CD4-positive, alpha-beta memory T cell (primary cell): ENCODE measurements at regions not wholly inside any gene's neighbourhood (a gene's known extent, or its start where the extent isn't known, plus 50 kb on each side); places are given as distances from the start of the nearest gene placed in this dataset.

Source experiments
- CTCF ChIA-PET: fragments of 350-600 bp; sonication (Branson Sonifier 250); formaldehyde crosslinking; loops from one replicate; lab custom pipeline; 2021; ENCODE audit warnings: inconsistent platforms; ENCODE audit not compliant: partially characterized antibody; lab: Charles Lee
- POLR2A ChIA-PET: fragments of 350-600 bp; sonication (Branson Sonifier 250); formaldehyde crosslinking; loops from one replicate; lab custom pipeline; 2021; ENCODE audit not compliant: partially characterized antibody; lab: Charles Lee
- DNase-seq, 5 donors: peaks; one replicate each; pipeline versions ENCODE4 v3.0.0 to v3.0.0-alpha.2; 2020 to 2022; ENCODE audit warnings: mixed read lengths in 1 of 5
- H3K27ac ChIP-seq: one replicate; pipeline ENCODE4 v1.7.0; 2013; ENCODE audit warnings: low read depth, low read length
- H3K27me3 ChIP-seq: 2 replicates; pipeline ENCODE4 v1.7.0; 2013; ENCODE audit warnings: mild to moderate bottlenecking, low read length, moderate library complexity; ENCODE audit not compliant: insufficient read depth
- H3K36me3 ChIP-seq: 2 replicates; pipeline ENCODE4 v1.7.0; 2013; ENCODE audit warnings: mild to moderate bottlenecking, low read length, moderate library complexity; ENCODE audit not compliant: insufficient read depth
- H3K4me1 ChIP-seq: 2 replicates; pipeline ENCODE4 v1.7.0; 2013; ENCODE audit warnings: mild to moderate bottlenecking, low read length, moderate library complexity; ENCODE audit not compliant: insufficient read depth
- H3K4me3 ChIP-seq, 2 donors: one replicate each; pipeline ENCODE4 v1.7.0; 2013; ENCODE audit warnings: low read length in 2 of 2, mild to moderate bottlenecking in 1 of 2
- H3K9me3 ChIP-seq, 2 donors: one replicate each; pipeline ENCODE4 v1.7.0; 2013; ENCODE audit warnings: low read length in 2 of 2, control low read depth in 1 of 2; ENCODE audit not compliant: control insufficient read depth in 1 of 2
- H3K27ac Mint-ChIP-seq, 7 donors: one replicate each; pipeline ENCODE4 v1.8.0; 2020 to 2021; ENCODE audit warnings: mixed read lengths in 7 of 7, mild to moderate bottlenecking in 6 of 7, inconsistent platforms in 3 of 7, moderate library complexity in 3 of 7
- H3K27me3 Mint-ChIP-seq, 2 donors: one replicate each; pipeline ENCODE4 v1.8.0; 2020 to 2021; ENCODE audit warnings: mixed read lengths in 2 of 2
- H3K36me3 Mint-ChIP-seq, 2 donors: one replicate each; pipeline ENCODE4 v1.8.0; 2020 to 2021; ENCODE audit warnings: mixed read lengths in 2 of 2, inconsistent platforms in 1 of 2, mild to moderate bottlenecking in 1 of 2
- H3K4me1 Mint-ChIP-seq, 4 donors: one replicate each; pipeline ENCODE4 v1.8.0; 2020 to 2021; ENCODE audit warnings: mixed read lengths in 4 of 4, mild to moderate bottlenecking in 1 of 4
- H3K4me3 Mint-ChIP-seq, 8 donors: one replicate each; pipeline ENCODE4 v1.8.0; 2020 to 2021; ENCODE audit warnings: mixed read lengths in 8 of 8, mild to moderate bottlenecking in 7 of 8, moderate library complexity in 6 of 8, inconsistent platforms in 3 of 8
- H3K9me3 Mint-ChIP-seq, 8 donors: one replicate each; pipeline ENCODE4 v1.8.0; 2020 to 2021; ENCODE audit warnings: mixed read lengths in 8 of 8, mild to moderate bottlenecking in 5 of 8, inconsistent platforms in 3 of 8, moderate library complexity in 1 of 8
- intact Hi-C: fragments of 100-400 bp; cut with micrococcal nuclease; formaldehyde crosslinking; loops from one replicate; pipeline ENCODE4 v1.15.1; 2023

- H3K9me3 ChIP-seq, result no peaks in the 10 kb centered on the region
- intact Hi-C loops, result loop anchor here (2.0 to 5.0 kb wide), 2 partner anchors 405 to 464 kb away; partner anchors contain the start of gene MCMBP
- no peaks in the 10 kb centered on the region for H3K27me3 ChIP-seq
- no peaks in the 10 kb centered on the region for H3K4me1 ChIP-seq
- Mint-ChIP-seq H3K27me3 (peaks cover 4 to 7% of the 10 kb centered on the region in 2 donors), H3K36me3 (no peaks in the 10 kb centered on the region), H3K4me3 (no peak overlapping the region), H3K27ac (no peak overlapping the region), H3K4me1 (no peaks in the 10 kb centered on the region), H3K9me3 (no peaks in the 10 kb centered on the region)
- H3K27ac ChIP-seq, result no peak overlapping the region
- H3K36me3 ChIP-seq, result no peaks in the 10 kb centered on the region
- DNase-seq, result peak; percentile 14 to 42 (median 33)
- no peak overlapping the region for H3K4me3 ChIP-seq
- ChIA-PET POLR2A (no interaction called here), CTCF (interaction anchor here (0.7 to 3.7 kb wide), 11 partner anchors 9 to 651 kb away, joined by 3 to 26 read pairs (median 4); no protein-coding TSS in a partner anchor)
Measured at GRCh38 chr10:120336911-120337540, 120.0 kb upstream of the PLPP4 start.

DNA sequence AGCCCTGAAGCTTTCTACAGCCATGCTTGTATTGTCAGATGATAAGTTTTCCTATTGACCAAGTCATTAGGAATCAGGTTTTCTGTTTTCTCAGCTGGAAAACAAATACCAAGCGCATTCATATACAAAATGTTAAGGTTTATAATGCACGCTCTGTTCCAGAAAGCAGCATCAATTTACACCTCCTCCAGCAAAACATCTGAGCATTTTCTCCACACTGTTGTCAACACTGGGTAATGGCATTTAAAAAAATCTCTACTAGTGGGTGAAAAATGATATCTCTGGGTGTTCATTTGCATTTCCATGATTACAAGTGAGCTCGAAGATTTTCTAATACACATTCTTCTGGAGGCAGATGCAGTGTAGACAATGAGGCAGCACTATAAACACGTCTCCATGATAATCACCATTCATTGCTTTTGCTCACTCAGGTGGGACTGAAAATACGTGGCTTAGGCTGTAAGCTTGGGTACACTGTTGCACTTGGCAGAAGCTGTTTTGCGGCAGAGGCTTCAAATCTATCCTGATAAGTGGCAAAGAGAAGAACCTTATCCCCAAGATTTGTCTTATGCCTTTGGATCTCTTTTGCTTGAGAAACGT is 114.8 kb upstream of the PLPP4 start:
- no peak for DNase-seq
- POLR2A ChIA-PET, result no interaction called here
- H3K4me3 ChIP-seq, result no peak overlapping the region
- Mint-ChIP-seq H3K27me3 (peaks cover 5 to 13% of the 10 kb centered on the region in 2 donors), H3K27ac (no peak overlapping the region), H3K4me1 (peaks cover 0 to 4% (median 0%) of the 10 kb centered on the region in 4 donors), H3K4me3 (no peak overlapping the region), H3K9me3 (no peaks in the 10 kb centered on the region), H3K36me3 (no peaks in the 10 kb centered on the region)
- H3K27me3 ChIP-seq, result no peaks in the 10 kb centered on the region
- no peaks in the 10 kb centered on the region for H3K4me1 ChIP-seq
- intact Hi-C loops, result no loop called here
- CTCF ChIA-PET, result no interaction called here
- H3K9me3 ChIP-seq, result no peaks in the 10 kb centered on the region
- H3K27ac ChIP-seq, result no peak overlapping the region
- no peaks in the 10 kb centered on the region for H3K36me3 ChIP-seq

- Histone ChIP-seq H3K36me3 (no peaks in the 10 kb centered on the region), H3K4me1 (no peaks in the 10 kb centered on the region), H3K27ac (no peak overlapping the region), H3K27me3 (no peaks in the 10 kb centered on the region), H3K4me3 (no peak overlapping the region), H3K9me3 (no peaks in the 10 kb centered on the region)
- no peak for DNase-seq
- POLR2A ChIA-PET, result no interaction called here
- CTCF ChIA-PET, result interaction anchor here (1.0 kb wide), 1 partner anchor 13 kb away, joined by 3 read pairs; no protein-coding TSS in a partner anchor
- Mint-ChIP-seq H3K4me1 (peaks cover 0 to 4% (median 0%) of the 10 kb centered on the region in 4 donors), H3K9me3 (peaks cover 0 to 1% (median 0%) of the 10 kb centered on the region in 8 donors), H3K27me3 (peaks cover 5 to 20% of the 10 kb centered on the region in 2 donors), H3K27ac (no peak overlapping the region), H3K4me3 (no peak overlapping the region), H3K36me3 (no peaks in the 10 kb centered on the region)
- intact Hi-C loops, result no loop called here
Measured at GRCh38 chr10:120345186-120345585, 111.8 kb upstream of the PLPP4 start.

GRCh38 chr10:120347644-120348043 is 109.4 kb upstream of the PLPP4 start:
- H3K27ac Mint-ChIP-seq, result no peak overlapping the region
- intact Hi-C loops, result no loop called here
- no peak overlapping the region for H3K27ac ChIP-seq
- ChIA-PET POLR2A (no interaction called here), CTCF (interaction anchor here (2.2 kb wide), 1 partner anchor 8 kb away, joined by 5 read pairs; no protein-coding TSS in a partner anchor)
- H3K36me3 ChIP-seq, result no peaks in the 10 kb centered on the region
- peaks cover 0 to 2% (median 0%) of the 10 kb centered on the region in 8 donors for H3K9me3 Mint-ChIP-seq
- H3K27me3 Mint-ChIP-seq, result peaks cover 3 to 22% of the 10 kb centered on the region in 2 donors
- DNase-seq, result no peak
- H3K36me3 Mint-ChIP-seq, result no peaks in the 10 kb centered on the region
- no peaks in the 10 kb centered on the region for H3K9me3 ChIP-seq
- H3K4me3 ChIP-seq, result no peak overlapping the region
- H3K4me1 Mint-ChIP-seq, result peaks cover 0 to 4% (median 0%) of the 10 kb centered on the region in 4 donors
- no peak overlapping the region for H3K4me3 Mint-ChIP-seq
- H3K27me3 ChIP-seq, result no peaks in the 10 kb centered on the region
- no peaks in the 10 kb centered on the region for H3K4me1 ChIP-seq

GRCh38 chr10:120349069-120349468 is 108.0 kb upstream of the PLPP4 start:
- Mint-ChIP-seq H3K27ac (no peak overlapping the region), H3K27me3 (peaks cover 3 to 19% of the 10 kb centered on the region in 2 donors), H3K4me1 (peaks cover 0 to 4% (median 0%) of the 10 kb centered on the region in 4 donors), H3K4me3 (no peak overlapping the region), H3K36me3 (no peaks in the 10 kb centered on the region), H3K9me3 (peaks cover 0 to 6% (median 0%) of the 10 kb centered on the region in 8 donors)
- H3K36me3 ChIP-seq, result no peaks in the 10 kb centered on the region
- H3K9me3 ChIP-seq, result no peaks in the 10 kb centered on the region
- intact Hi-C loops, result no loop called here
- ChIA-PET POLR2A (no interaction called here), CTCF (interaction anchor here (2.2 kb wide), 1 partner anchor 9 kb away, joined by 5 read pairs; no protein-coding TSS in a partner anchor)
- no peak overlapping the region for H3K27ac ChIP-seq
- DNase-seq, result no peak
- no peaks in the 10 kb centered on the region for H3K27me3 ChIP-seq
- H3K4me3 ChIP-seq, result no peak overlapping the region
- no peaks in the 10 kb centered on the region for H3K4me1 ChIP-seq

DNA sequence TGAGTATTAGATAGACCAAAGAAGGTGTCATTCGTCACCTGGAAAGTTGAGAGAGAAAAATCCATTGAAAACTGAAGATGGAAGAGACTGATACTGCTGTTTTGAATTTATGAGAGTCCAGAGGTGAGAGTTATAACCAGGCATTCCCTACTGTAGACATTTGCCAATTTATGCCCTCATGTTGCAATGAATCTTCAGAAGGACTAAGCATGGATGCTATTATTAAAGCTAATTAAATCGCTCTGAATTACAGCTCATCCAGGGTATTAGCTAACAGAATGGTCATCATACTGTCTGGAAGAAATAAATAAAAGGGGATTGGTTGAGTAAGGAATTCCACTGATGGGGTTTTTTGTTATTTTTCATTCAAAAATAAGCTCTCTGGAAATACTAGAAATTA is 101.6 kb upstream of the PLPP4 start:
- POLR2A ChIA-PET, result no interaction called here
- Histone ChIP-seq H3K27me3 (no peaks in the 10 kb centered on the region), H3K9me3 (no peaks in the 10 kb centered on the region), H3K36me3 (no peaks in the 10 kb centered on the region), H3K4me3 (no peak overlapping the region), H3K27ac (no peak overlapping the region), H3K4me1 (no peaks in the 10 kb centered on the region)
- Mint-ChIP-seq H3K4me3 (no peak overlapping the region), H3K36me3 (no peaks in the 10 kb centered on the region), H3K4me1 (no peaks in the 10 kb centered on the region), H3K9me3 (peaks cover 0 to 7% (median 1%) of the 10 kb centered on the region in 8 donors), H3K27ac (no peak overlapping the region), H3K27me3 (peaks cover 4% of the 10 kb centered on the region in 2 donors)
- DNase-seq, result no peak
- intact Hi-C loops, result no loop called here
- CTCF ChIA-PET, result no interaction called here

- Histone ChIP-seq H3K4me3 (no peak overlapping the region), H3K9me3 (no peaks in the 10 kb centered on the region), H3K36me3 (no peaks in the 10 kb centered on the region), H3K27me3 (no peaks in the 10 kb centered on the region), H3K27ac (no peak overlapping the region), H3K4me1 (no peaks in the 10 kb centered on the region)
- Mint-ChIP-seq H3K36me3 (no peaks in the 10 kb centered on the region), H3K27ac (no peak overlapping the region), H3K4me1 (no peaks in the 10 kb centered on the region), H3K27me3 (peaks cover 4% of the 10 kb centered on the region in 2 donors), H3K4me3 (no peak overlapping the region), H3K9me3 (peaks cover 0 to 11% (median 3%) of the 10 kb centered on the region in 8 donors)
- ChIA-PET POLR2A (no interaction called here), CTCF (no interaction called here)
- intact Hi-C loops, result no loop called here
- DNase-seq, result no peak
Measured at GRCh38 chr10:120360571-120360970, 96.5 kb upstream of the PLPP4 start.
